Astrocyte (in vitro differentiated cells and primary cell): ENCODE measurements at regions not wholly inside any gene's neighbourhood (a gene's known extent, or its start where the extent isn't known, plus 50 kb on each side); places are given as distances from the start of the nearest gene placed in this dataset.
"Not testable (repeated sequence)": the region's sequence is repeated elsewhere in the genome, so short reads cannot be mapped to it uniquely, and the experiment has no call there.

ENCODE experiments used
- EZH2 ChIP-seq: IDR thresholded peaks from 2 replicates; pipeline ENCODE4 v1.6.1; 2012; ENCODE audit warnings: mild to moderate bottlenecking, low read length, inconsistent platforms; ENCODE audit not compliant: insufficient read depth
- TF ChIP-seq, protein P1 (sequence below): IDR thresholded peaks from 2 replicates; pipeline ENCODE4 v1.5.1; 2011; ENCODE audit warnings: low read depth, mild to moderate bottlenecking, inconsistent platforms, low read length, moderate library complexity; ENCODE audit not compliant: insufficient read depth

DNA sequence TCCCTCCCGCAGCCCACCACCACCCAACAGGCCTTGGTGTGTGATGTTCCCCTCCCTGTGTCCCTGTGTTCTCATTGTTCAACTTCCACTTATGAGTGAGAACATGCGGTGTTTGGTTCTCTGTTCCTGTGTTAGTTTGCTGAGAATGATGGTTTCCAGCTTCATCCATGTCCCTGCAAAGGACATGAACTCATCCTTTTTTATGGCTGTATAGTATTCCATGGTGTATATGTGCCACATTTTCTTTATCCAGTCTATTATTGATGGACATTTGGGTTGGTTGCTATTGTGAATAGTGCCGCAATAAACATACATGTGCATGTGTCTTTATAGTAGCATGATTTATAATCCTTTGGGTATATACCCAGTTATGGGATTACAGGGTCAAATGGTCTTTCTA is 59.1 kb upstream of the RHOBTB1 start:
- TF ChIP-seq, protein P1, sequence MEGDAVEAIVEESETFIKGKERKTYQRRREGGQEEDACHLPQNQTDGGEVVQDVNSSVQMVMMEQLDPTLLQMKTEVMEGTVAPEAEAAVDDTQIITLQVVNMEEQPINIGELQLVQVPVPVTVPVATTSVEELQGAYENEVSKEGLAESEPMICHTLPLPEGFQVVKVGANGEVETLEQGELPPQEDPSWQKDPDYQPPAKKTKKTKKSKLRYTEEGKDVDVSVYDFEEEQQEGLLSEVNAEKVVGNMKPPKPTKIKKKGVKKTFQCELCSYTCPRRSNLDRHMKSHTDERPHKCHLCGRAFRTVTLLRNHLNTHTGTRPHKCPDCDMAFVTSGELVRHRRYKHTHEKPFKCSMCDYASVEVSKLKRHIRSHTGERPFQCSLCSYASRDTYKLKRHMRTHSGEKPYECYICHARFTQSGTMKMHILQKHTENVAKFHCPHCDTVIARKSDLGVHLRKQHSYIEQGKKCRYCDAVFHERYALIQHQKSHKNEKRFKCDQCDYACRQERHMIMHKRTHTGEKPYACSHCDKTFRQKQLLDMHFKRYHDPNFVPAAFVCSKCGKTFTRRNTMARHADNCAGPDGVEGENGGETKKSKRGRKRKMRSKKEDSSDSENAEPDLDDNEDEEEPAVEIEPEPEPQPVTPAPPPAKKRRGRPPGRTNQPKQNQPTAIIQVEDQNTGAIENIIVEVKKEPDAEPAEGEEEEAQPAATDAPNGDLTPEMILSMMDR, result not testable (repeated sequence)
- not testable (repeated sequence) for TF ChIP-seq EZH2
